ENCODE measurements at regions not wholly inside any gene's neighbourhood (a gene's known extent, or its start where the extent isn't known, plus 50 kb on each side); places are given as distances from the start of the nearest gene placed in this dataset.
"Not testable (repeated sequence)": the region's sequence is repeated elsewhere in the genome, so short reads cannot be mapped to it uniquely, and the experiment has no call there.

GRCh38 chr21:28568692-28569091 lies 424.0 kb downstream of the LTN1 start:
- H3K9ac ChIP-seq (replicated peaks; ENCODE audit: extremely low read depth, insufficient read depth, low read length): no peak overlapping the region
- no peak for DNase-seq (ENCODE audit: low read depth, low spot score)
- intact Hi-C loops (cut with micrococcal nuclease): no loop called here
- H3K4me3 ChIP-seq (replicated peaks in 1 of 3; ENCODE audit: insufficient read depth in 1 of 3, low read depth in 1 of 3, low read length in 3 of 3): no peak overlapping the region
- ChIA-PET POLR2A (no interaction called here), CTCF (interaction anchor here (1.0 kb wide), 1 partner anchor 296 kb away, joined by 3 read pairs; no protein-coding TSS in a partner anchor)
- H3K9me3 ChIP-seq (replicated peaks; ENCODE audit: control insufficient read depth, insufficient read depth, low read length): no peaks in the 10 kb centered on the region
- no peaks in the 10 kb centered on the region for H4K20me1 ChIP-seq (replicated peaks; ENCODE audit: control insufficient read depth, extremely low read depth, insufficient read depth, low read length)
- BruUV-seq (replicated peaks): no TSS peak
- H3K4me1 ChIP-seq (ENCODE audit: control insufficient read depth, extremely low read depth, insufficient read depth, low read length): no peaks in the 10 kb centered on the region
- H3K9me1 ChIP-seq (replicated peaks; ENCODE audit: control insufficient read depth, extremely low read depth, insufficient read depth, low read length): no peaks in the 10 kb centered on the region
- no peak overlapping the region for H3K27ac ChIP-seq (ENCODE audit: insufficient read depth, low read depth, low read length)
- no peak for FAIRE-seq
- no peak for TF ChIP-seq MAX (IDR thresholded peaks at IDR 0.05; ENCODE audit: insufficient read depth, insufficient read length)
- TF ChIP-seq MYC (IDR thresholded peaks at IDR 0.05; ENCODE audit: low read depth, low read length): no peak
- TF ChIP-seq POLR2A (IDR thresholded peaks at IDR 0.05; ENCODE audit: low read depth, low read length): no peak
- TF ChIP-seq CTCF (IDR thresholded peaks at IDR 0.05; ENCODE audit: extremely low read depth in 1 of 2, insufficient read depth in 1 of 2, low read depth in 1 of 2, low read length in 2 of 2): no peak
- no peak for TF ChIP-seq POLR2AphosphoS5 (IDR thresholded peaks at IDR 0.05; ENCODE audit: insufficient read depth, low read depth, low read length)
- no peak for TF ChIP-seq JUN (IDR thresholded peaks at IDR 0.05; ENCODE audit: borderline replicate concordance, insufficient read depth, insufficient read length, low read depth)
- TF ChIP-seq GATA2 (IDR thresholded peaks at IDR 0.05; ENCODE audit: insufficient read depth, insufficient read length, low read depth, low read length): no peak
- no peak overlapping the region for H2AFZ ChIP-seq (ENCODE audit: low read depth, low read length)
- dilution Hi-C loops (cut with MboI; ENCODE audit: extremely low pct_ligation_motif_present, low sequenced_read_pairs): no loop called here
- no peaks in the 10 kb centered on the region for H3K36me3 ChIP-seq (ENCODE audit: control insufficient read depth in 2 of 2, extremely low read depth in 1 of 2, insufficient read depth in 2 of 2, low read length in 2 of 2)
- H3K79me2 ChIP-seq (ENCODE audit: control insufficient read depth, insufficient read depth, low read length): no peaks in the 10 kb centered on the region
- no peak overlapping the region for H3K4me2 ChIP-seq (ENCODE audit: insufficient read depth, low read length)
- no peaks in the 10 kb centered on the region for H3K27me3 ChIP-seq (ENCODE audit: control insufficient read depth in 2 of 2, insufficient read depth in 2 of 2, low read length in 2 of 2)

- CTCF ChIA-PET: not testable (repeated sequence)
Measured at GRCh38 chr21:28563933-28564332, 428.7 kb downstream of the LTN1 start.

More at GRCh38 chr21:28563933-28564332, 428.7 kb downstream of the LTN1 start:
- H3K36me3 ChIP-seq (ENCODE audit: control insufficient read depth in 2 of 2, extremely low read depth in 1 of 2, insufficient read depth in 2 of 2, low read length in 2 of 2); H3K4me2 ChIP-seq (ENCODE audit: insufficient read depth, low read length); DNase-seq (ENCODE audit: low read depth, low spot score); H3K79me2 ChIP-seq (ENCODE audit: control insufficient read depth, insufficient read depth, low read length); H3K4me1 ChIP-seq (ENCODE audit: control insufficient read depth, extremely low read depth, insufficient read depth, low read length); H2AFZ ChIP-seq (ENCODE audit: low read depth, low read length); intact Hi-C loops (cut with micrococcal nuclease); H3K9ac ChIP-seq (replicated peaks; ENCODE audit: extremely low read depth, insufficient read depth, low read length); BruUV-seq (replicated peaks); FAIRE-seq; dilution Hi-C loops (cut with MboI; ENCODE audit: extremely low pct_ligation_motif_present, low sequenced_read_pairs); H3K27me3 ChIP-seq (ENCODE audit: control insufficient read depth in 2 of 2, insufficient read depth in 2 of 2, low read length in 2 of 2); H3K4me3 ChIP-seq (replicated peaks in 1 of 3; ENCODE audit: insufficient read depth in 1 of 3, low read depth in 1 of 3, low read length in 3 of 3); H3K27ac ChIP-seq (ENCODE audit: insufficient read depth, low read depth, low read length); POLR2A ChIA-PET; H4K20me1 ChIP-seq (replicated peaks; ENCODE audit: control insufficient read depth, extremely low read depth, insufficient read depth, low read length); H3K9me1 ChIP-seq (replicated peaks; ENCODE audit: control insufficient read depth, extremely low read depth, insufficient read depth, low read length); H3K9me3 ChIP-seq (replicated peaks; ENCODE audit: control insufficient read depth, insufficient read depth, low read length): not testable (repeated sequence)
